ENCODE measurements at regions not wholly inside any gene's neighbourhood (a gene's known extent, or its start where the extent isn't known, plus 50 kb on each side); places are given as distances from the start of the nearest gene placed in this dataset.
"Not testable (repeated sequence)": the region's sequence is repeated elsewhere in the genome, so short reads cannot be mapped to it uniquely, and the experiment has no call there.

DNA sequence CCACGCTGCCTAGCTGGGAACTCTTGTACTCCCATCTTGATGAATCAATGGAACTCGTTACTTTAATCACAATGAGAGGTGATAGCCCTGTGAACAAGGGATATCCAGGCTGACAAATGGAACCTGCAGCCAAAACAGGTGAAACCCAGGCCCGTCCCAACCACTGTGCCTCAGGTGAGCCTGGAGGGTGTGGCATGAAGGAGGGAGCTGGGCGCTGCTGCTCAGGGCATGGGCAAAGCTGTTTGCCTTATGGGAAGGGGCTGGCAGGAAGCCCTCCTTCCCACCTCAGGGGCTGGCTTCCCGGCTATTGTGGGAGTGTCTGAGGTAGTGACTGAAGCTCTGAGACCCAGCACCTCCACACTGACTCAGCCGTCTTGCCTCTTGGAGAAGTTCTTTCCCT lies 209.4 kb upstream of the ATP6AP2 start:
- no peaks in the 10 kb centered on the region for H3K4me1 ChIP-seq (replicated peaks in 1 of 2)
- intact Hi-C loops (cut with DNase I) = no loop called here
- 69 to 100% (median 84%) methylated on average over 1 to 6 of the region's 6 CpGs for WGBS, 4 donors
- H3K27ac ChIP-seq = no peak overlapping the region
- DNase-seq = no peak
- no peaks in the 10 kb centered on the region for H3K36me3 ChIP-seq (replicated peaks in 1 of 2)
- no peak overlapping the region for H3K4me3 ChIP-seq
- TF ChIP-seq POLR2A (IDR thresholded peaks at IDR 0.05) = no peak
- TF ChIP-seq CTCF (IDR thresholded peaks at IDR 0.05) = no peak
- peaks cover 2% of the 10 kb centered on the region for H3K27me3 ChIP-seq
- no peaks in the 10 kb centered on the region for H3K9me3 ChIP-seq (replicated peaks in 1 of 3)

DNA sequence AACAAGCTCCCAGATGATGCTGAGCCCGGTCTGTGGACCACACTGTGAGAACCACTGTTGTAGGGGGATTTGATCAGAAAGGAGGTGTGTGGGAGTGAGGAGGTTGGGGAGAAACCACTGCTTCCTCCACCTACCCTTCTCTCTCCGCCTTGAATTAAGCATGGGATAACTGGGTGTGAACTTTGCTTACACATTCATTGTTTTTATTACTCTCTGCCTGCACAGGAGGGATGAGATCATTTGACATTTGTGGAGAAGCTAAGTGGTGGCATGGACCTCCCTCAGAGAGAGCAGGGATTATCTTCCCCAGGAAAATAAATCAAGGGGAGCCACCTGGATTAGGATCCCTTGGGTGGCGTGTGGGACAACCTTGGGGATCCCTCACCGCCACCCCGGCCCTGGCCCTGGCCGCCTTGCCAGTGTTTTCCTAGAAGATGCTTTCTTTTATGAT lies 212.1 kb upstream of the ATP6AP2 start:
- no peak for DNase-seq
- WGBS, 4 donors = 59 to 91% (median 74%) methylated on average over 5 to 6 of the region's 6 CpGs
- Histone ChIP-seq H3K4me1 (replicated peaks in 1 of 2) (no peaks in the 10 kb centered on the region), H3K4me3 (no peak overlapping the region), H3K27ac (no peak overlapping the region), H3K9me3 (replicated peaks in 1 of 3) (no peaks in the 10 kb centered on the region), H3K36me3 (replicated peaks in 1 of 2) (no peaks in the 10 kb centered on the region), H3K27me3 (peaks cover 2% of the 10 kb centered on the region)
- intact Hi-C loops (cut with DNase I) = no loop called here
- TF ChIP-seq POLR2A (IDR thresholded peaks at IDR 0.05) (no peak), CTCF (IDR thresholded peaks at IDR 0.05) (no peak)

DNA sequence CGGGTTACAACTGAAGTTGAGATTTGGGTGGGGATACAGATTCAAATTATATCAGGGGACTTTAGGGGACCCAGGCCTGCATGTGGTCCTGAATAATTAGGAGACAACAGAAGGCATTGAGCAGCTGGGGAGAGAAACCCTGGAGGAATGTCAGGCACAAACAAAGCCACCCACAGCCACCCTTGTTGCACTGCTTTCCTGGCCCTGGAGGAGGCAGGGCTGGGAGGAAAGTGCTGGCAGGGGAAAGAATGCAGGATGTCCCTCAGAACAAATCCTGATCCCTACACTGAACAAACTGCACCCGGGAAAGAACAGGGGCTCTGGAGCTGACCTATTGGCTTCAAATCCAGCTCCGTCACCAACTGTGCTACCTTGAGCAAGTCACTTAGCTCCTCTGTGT lies 214.1 kb upstream of the ATP6AP2 start:
- Histone ChIP-seq H3K9me3 (replicated peaks in 1 of 3) (no peaks in the 10 kb centered on the region), H3K36me3 (replicated peaks in 1 of 2) (no peaks in the 10 kb centered on the region), H3K4me1 (replicated peaks in 1 of 2) (no peaks in the 10 kb centered on the region), H3K4me3 (no peak overlapping the region), H3K27me3 (peaks cover 2% of the 10 kb centered on the region), H3K27ac (no peak overlapping the region)
- 75 to 84% (median 83%) methylated on average over 2 to 3 of the region's 3 CpGs for WGBS, 4 donors
- no peak for TF ChIP-seq CTCF (IDR thresholded peaks at IDR 0.05)
- TF ChIP-seq POLR2A (IDR thresholded peaks at IDR 0.05) = no peak
- DNase-seq = no peak
- intact Hi-C loops (cut with DNase I) = no loop called here

DNA sequence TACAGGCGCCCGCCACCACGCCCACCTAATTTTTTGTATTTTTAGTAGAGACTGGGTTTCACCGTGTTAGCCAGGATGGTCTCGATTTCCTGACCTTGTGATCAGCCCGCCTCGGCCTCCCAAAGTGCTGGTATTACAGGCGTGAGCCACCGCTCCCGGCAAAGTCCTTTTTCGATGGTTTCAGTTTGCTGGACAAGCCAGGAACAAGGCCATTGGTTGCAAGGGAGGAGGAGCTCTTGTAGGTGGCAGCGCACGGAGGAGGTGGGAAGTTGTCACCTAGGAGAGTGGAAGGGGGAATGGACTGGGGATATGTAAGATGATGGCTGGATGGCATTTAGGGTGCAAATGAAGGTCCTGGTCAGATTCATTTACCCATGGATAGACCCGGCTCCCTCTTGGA lies 218.5 kb upstream of the ATP6AP2 start:
- H3K27me3 ChIP-seq; intact Hi-C loops (cut with DNase I); H3K36me3 ChIP-seq (replicated peaks in 1 of 2); H3K4me1 ChIP-seq (replicated peaks in 1 of 2); H3K4me3 ChIP-seq; DNase-seq; H3K27ac ChIP-seq; H3K9me3 ChIP-seq (replicated peaks in 1 of 3): not testable (repeated sequence)
- WGBS, 4 donors = 89 to 96% (median 93%) methylated on average over 5 to 14 of the region's 14 CpGs

DNA sequence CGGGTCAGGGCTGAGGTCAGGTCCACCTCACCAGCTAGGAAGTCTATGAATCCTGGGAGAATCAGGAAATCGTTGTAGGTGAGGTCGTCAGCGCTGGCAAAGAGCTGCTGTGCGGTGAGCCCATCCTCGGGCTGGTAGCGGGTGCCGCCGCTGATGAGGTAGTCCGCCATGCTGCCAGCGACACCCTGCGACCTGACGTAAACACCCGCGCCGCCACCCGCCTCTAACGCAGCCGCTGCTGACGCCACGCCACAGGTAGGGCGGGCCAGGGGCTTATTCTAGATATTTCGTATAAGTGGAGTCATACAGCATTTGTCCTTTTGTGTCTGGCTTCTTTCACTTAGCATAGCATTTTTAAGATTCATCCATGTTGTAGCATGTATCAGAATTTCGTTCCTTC lies 220.2 kb upstream of the ATP6AP2 start:
- no peak for DNase-seq
- no peaks in the 10 kb centered on the region for H3K9me3 ChIP-seq (replicated peaks in 1 of 3)
- no peaks in the 10 kb centered on the region for H3K4me1 ChIP-seq (replicated peaks in 1 of 2)
- no peak overlapping the region for H3K27ac ChIP-seq
- H3K4me3 ChIP-seq = no peak overlapping the region
- no peak for TF ChIP-seq CTCF (IDR thresholded peaks at IDR 0.05)
- no peak for TF ChIP-seq POLR2A (IDR thresholded peaks at IDR 0.05)
- no peaks in the 10 kb centered on the region for H3K36me3 ChIP-seq (replicated peaks in 1 of 2)
- no peaks in the 10 kb centered on the region for H3K27me3 ChIP-seq
- intact Hi-C loops (cut with DNase I) = no loop called here
- WGBS, 4 donors = 91 to 99% (median 95%) methylated on average over 16 to 24 of the region's 24 CpGs

Data from adrenal gland (tissue), 9 donors.